IMR-90 (cell line): ENCODE measurements at regions not wholly inside any gene's neighbourhood (a gene's known extent, or its start where the extent isn't known, plus 50 kb on each side); places are given as distances from the start of the nearest gene placed in this dataset.

Experiments
- ATAC-seq: fragments of 200-7000 bp; cut with Tn5 transposase; 2 replicates; pipeline ENCODE4 v1.9.1; 2020; ENCODE audit warnings: low read depth, mild to moderate bottlenecking, moderate library complexity
- BruUV-seq: library from RNA; stranded (reverse); fragments of 400-500 nt; replicated peaks from 2 replicates; lab custom pipeline; 2021; lab: Mats Ljungman, UMichigan
- CTCF ChIA-PET: fragments of 300-600 bp; formaldehyde crosslinking; extraction: SDS; loops from one replicate; lab custom pipeline; 2021; ENCODE audit warnings: antibody characterized with exemption; lab: Yijun Ruan, JAX
- POLR2A ChIA-PET: fragments of 300-600 bp; sonication (Branson Sonifier 250); formaldehyde crosslinking; loops from one replicate; lab custom pipeline; 2022; ENCODE audit warnings: antibody characterized with exemption; ENCODE audit not compliant: unreplicated experiment; lab: Charles Lee
- DNase-seq: peaks from one replicate; pipeline ENCODE4 v3.0.0; 2013
- H2AFZ ChIP-seq: replicated peaks from 2 replicates; pipeline ENCODE3; 2013; ENCODE audit warnings: low read length, mild to moderate bottlenecking; ENCODE audit not compliant: poor library complexity
- H2AK5ac ChIP-seq: 2 replicates; pipeline ENCODE4 v1.6.1; 2013; ENCODE audit warnings: low read depth, low read length, inconsistent platforms
- H2AK9ac ChIP-seq: replicated peaks from 2 replicates; pipeline ENCODE3; 2013; ENCODE audit warnings: mild to moderate bottlenecking, low read depth, low read length, moderate library complexity; ENCODE audit not compliant: poor library complexity
- H2BK120ac ChIP-seq: 2 replicates; pipeline ENCODE4 v1.6.1; 2013; ENCODE audit warnings: low read depth, low read length, inconsistent platforms
- H2BK15ac ChIP-seq: 3 replicates; pipeline ENCODE4 v1.6.1; 2013; ENCODE audit warnings: low read depth, low read length, inconsistent platforms
- H2BK20ac ChIP-seq: 2 replicates; pipeline ENCODE4 v1.6.1; 2013; ENCODE audit warnings: low read depth, mild to moderate bottlenecking, inconsistent platforms, low read length, moderate library complexity
- H2BK5ac ChIP-seq: 2 replicates; pipeline ENCODE4 v1.6.1; 2013; ENCODE audit warnings: mild to moderate bottlenecking, low read depth, low read length, inconsistent platforms; ENCODE audit not compliant: poor library complexity, severe bottlenecking
- H3K14ac ChIP-seq: replicated peaks from 2 replicates; pipeline ENCODE4 v1.6.1; 2013; ENCODE audit warnings: low read depth, low read length, inconsistent platforms
- H3K18ac ChIP-seq: 2 replicates; pipeline ENCODE4 v1.6.1; 2013; ENCODE audit warnings: low read depth, low read length, control low read depth
- H3K23ac ChIP-seq: 2 replicates; pipeline ENCODE4 v1.6.1; 2013; ENCODE audit warnings: low read depth, low read length, inconsistent platforms
- H3K27ac ChIP-seq: 2 replicates; pipeline ENCODE4 v1.5.1; 2013; ENCODE audit warnings: mild to moderate bottlenecking, control low read depth, low read length; ENCODE audit not compliant: insufficient read depth
- H3K27me3 ChIP-seq: 2 replicates; pipeline ENCODE4 v1.6.1; 2013; ENCODE audit warnings: low read length; ENCODE audit not compliant: control insufficient read depth, insufficient read depth
- H3K36me3 ChIP-seq: 2 replicates; pipeline ENCODE4 v1.6.1; 2013; ENCODE audit warnings: low read length, mixed read lengths; ENCODE audit not compliant: control insufficient read depth, insufficient read depth
- H3K4ac ChIP-seq: 2 replicates; pipeline ENCODE4 v1.6.1; 2013; ENCODE audit warnings: low read depth, low read length, inconsistent platforms
- H3K4me1 ChIP-seq: 2 replicates; pipeline ENCODE4 v1.6.1; 2013; ENCODE audit warnings: low read length, mixed read lengths; ENCODE audit not compliant: control insufficient read depth, insufficient read depth
- H3K4me2 ChIP-seq: 2 replicates; pipeline ENCODE4 v1.6.1; 2013; ENCODE audit warnings: low read depth, mild to moderate bottlenecking, control low read depth, low read length, moderate library complexity
- H3K4me3 ChIP-seq: 2 replicates; pipeline ENCODE4 v1.5.1; 2013; ENCODE audit warnings: low read depth, mild to moderate bottlenecking, control low read depth, low read length, moderate library complexity; ENCODE audit not compliant: insufficient read depth
- H3K56ac ChIP-seq: 2 replicates; pipeline ENCODE4 v1.6.1; 2013; ENCODE audit warnings: low read length, inconsistent platforms; ENCODE audit not compliant: insufficient read depth; ENCODE audit errors: extremely low read depth
- H3K79me1 ChIP-seq, 2 experiments: 2 replicates each; pipeline ENCODE4 v1.6.1; 2013; ENCODE audit warnings: low read length in 2 of 2, inconsistent platforms in 1 of 2, low read depth in 1 of 2
- H3K9ac ChIP-seq: 2 replicates; pipeline ENCODE4 v1.6.1; 2013; ENCODE audit warnings: low read depth, low read length, control low read depth
- H3K9me1 ChIP-seq: 2 replicates; pipeline ENCODE4 v1.6.1; 2013; ENCODE audit warnings: low read length, inconsistent platforms; ENCODE audit not compliant: insufficient read depth
- H3K9me3 ChIP-seq: 2 replicates; pipeline ENCODE4 v1.6.1; 2013; ENCODE audit warnings: low read length; ENCODE audit not compliant: control insufficient read depth, insufficient read depth
- H4K20me1 ChIP-seq: 2 replicates; pipeline ENCODE4 v1.6.1; 2013; ENCODE audit warnings: low read length, inconsistent platforms; ENCODE audit not compliant: insufficient read depth
- H4K5ac ChIP-seq: 2 replicates; pipeline ENCODE4 v1.6.1; 2013; ENCODE audit warnings: mild to moderate bottlenecking, low read depth, low read length, control low read depth
- H4K8ac ChIP-seq, 2 experiments: 2 replicates each; pipeline ENCODE4 v1.6.1; 2013; ENCODE audit warnings: low read depth in 2 of 2, low read length in 2 of 2, control low read depth in 1 of 2, inconsistent platforms in 1 of 2
- H4K91ac ChIP-seq: 2 replicates; pipeline ENCODE4 v1.6.1; 2013; ENCODE audit warnings: low read depth, low read length, inconsistent platforms; ENCODE audit not compliant: insufficient read depth
- BHLHE40 ChIP-seq: fragments of 150-350 bp; IDR thresholded peaks from 2 replicates; pipeline ENCODE4 v1.6.1; 2016; ENCODE audit warnings: mild to moderate bottlenecking, low read depth, low read length
- CEBPB ChIP-seq: IDR thresholded peaks from 2 replicates; pipeline ENCODE4 v1.6.1; 2012; ENCODE audit warnings: low read depth, low read length, improper control_type of control experiment
- CHD1 ChIP-seq: IDR thresholded peaks from 2 replicates; pipeline ENCODE4 v1.6.1; 2012; ENCODE audit warnings: low read depth, low read length, improper control_type of control experiment
- CTCF ChIP-seq: conservative IDR thresholded peaks from 2 replicates; pipeline ENCODE4 v1.5.1; 2012; ENCODE audit warnings: mild to moderate bottlenecking, low read depth, low read length, improper control_type of control experiment
- ELK1 ChIP-seq: fragments of 150-350 bp; IDR thresholded peaks from 2 replicates; pipeline ENCODE4 v1.6.1; 2016; ENCODE audit warnings: low read depth, mild to moderate bottlenecking, low read length, moderate library complexity, borderline replicate concordance
- FOS ChIP-seq: fragments of 150-350 bp; IDR thresholded peaks from 2 replicates; pipeline ENCODE4 v1.6.1; 2016; ENCODE audit warnings: low read depth, low read length
- MAFK ChIP-seq: IDR thresholded peaks from 2 replicates; pipeline ENCODE4 v1.6.1; 2012; ENCODE audit warnings: low read depth, low read length, improper control_type of control experiment
- MAZ ChIP-seq: IDR thresholded peaks from 2 replicates; pipeline ENCODE4 v1.6.1; 2012; ENCODE audit warnings: low read depth, mild to moderate bottlenecking, low read length, improper control_type of control experiment, moderate library complexity, borderline replicate concordance
- MXI1 ChIP-seq: IDR thresholded peaks from 2 replicates; pipeline ENCODE4 v1.6.1; 2012; ENCODE audit warnings: low read depth, mild to moderate bottlenecking, low read length, moderate library complexity, borderline replicate concordance
- NFE2L2 ChIP-seq: fragments of 150-350 bp; IDR thresholded peaks from 2 replicates; pipeline ENCODE4 v1.6.1; 2016; ENCODE audit warnings: low read depth, mild to moderate bottlenecking, low read length
- POLR2A ChIP-seq: IDR thresholded peaks from 2 replicates; pipeline ENCODE4 v1.6.1; 2012; ENCODE audit warnings: mild to moderate bottlenecking, low read depth, low read length
- RAD21 ChIP-seq: IDR thresholded peaks from 2 replicates; pipeline ENCODE4 v1.6.1; 2012; ENCODE audit warnings: low read length, improper control_type of control experiment
- RCOR1 ChIP-seq: IDR thresholded peaks from 2 replicates; pipeline ENCODE4 v1.6.1; 2012; ENCODE audit warnings: mild to moderate bottlenecking, low read length, improper control_type of control experiment; ENCODE audit not compliant: insufficient replicate concordance
- RFX5 ChIP-seq: IDR thresholded peaks from 2 replicates; pipeline ENCODE4 v1.8.0; 2012; ENCODE audit warnings: low read depth, mild to moderate bottlenecking, low read length, moderate library complexity
- SMC3 ChIP-seq: fragments of 150-350 bp; IDR thresholded peaks from 2 replicates; pipeline ENCODE4 v1.6.1; 2016; ENCODE audit warnings: low read depth, mild to moderate bottlenecking, antibody characterized with exemption, low read length, moderate library complexity
- USF2 ChIP-seq: fragments of 150-350 bp; IDR thresholded peaks from 2 replicates; pipeline ENCODE4 v1.6.1; 2017; ENCODE audit warnings: mild to moderate bottlenecking, antibody characterized with exemption, low read length, low read depth
- WGBS, 2 experiments: methylation state at CpG; one replicate each; pipeline versions ENCODE4 v1.1.5 to v1.1.7; 2013; ENCODE audit warnings: missing lambda C conversion rate in 2 of 2; ENCODE audit not compliant: insufficient read length in 1 of 2; ENCODE audit errors: extremely low coverage in 2 of 2; 5-methylcytosine and 5-hydroxymethylcytosine counted together
- dilution Hi-C: fragments of 300-500 bp; cut with HindIII; formaldehyde crosslinking; loops from one replicate; pipeline ENCODE4 v1.14.3; 2018; ENCODE audit warnings: low sequenced_read_pairs; ENCODE audit not compliant: unreplicated experiment
- in situ Hi-C: fragments of 300-500 bp; cut with MboI; formaldehyde crosslinking; loops from 3 replicates; pipeline ENCODE4 v1.14.3; 2019; ENCODE audit warnings: low sequenced_read_pairs, inconsistent platforms, mixed read lengths
- intact Hi-C: fragments of 100-400 bp; cut with micrococcal nuclease; formaldehyde crosslinking; loops from 2 replicates; pipeline ENCODE4 v1.10.0; 2022

- H2AK9ac ChIP-seq = no peak overlapping the region
- H3K4me1 ChIP-seq = no peaks in the 10 kb centered on the region
- no TSS peak for BruUV-seq
- H2AFZ ChIP-seq = no peak overlapping the region
- no CpG with 5 or more reads among the region's 1 CpG for WGBS, 2 experiments
- H3K9me1 ChIP-seq = no peaks in the 10 kb centered on the region
- ChIA-PET CTCF (interaction anchor here (0.6 kb wide), 1 partner anchor 40 kb away, joined by 3 read pairs; no protein-coding TSS in a partner anchor), POLR2A (no interaction called here)
- H3K27me3 ChIP-seq = peaks cover 10% of the 10 kb centered on the region
- no peak overlapping the region for H4K91ac ChIP-seq
- TF ChIP-seq CHD1 = no peak
- TF ChIP-seq CTCF = no peak
- TF ChIP-seq BHLHE40 = no peak
- TF ChIP-seq FOS = no peak
- TF ChIP-seq NFE2L2 = no peak
- no peak for TF ChIP-seq MAZ
- no peak for TF ChIP-seq ELK1
- no peak for TF ChIP-seq CEBPB
- TF ChIP-seq RAD21 = no peak
- no peak for TF ChIP-seq RFX5
- no peak for TF ChIP-seq SMC3
- no peak for TF ChIP-seq USF2
- TF ChIP-seq MXI1 = no peak
- TF ChIP-seq RCOR1 = no peak
- no peak for TF ChIP-seq MAFK
- TF ChIP-seq POLR2A = no peak
- H3K36me3 ChIP-seq = no peaks in the 10 kb centered on the region
- no peak overlapping the region for H3K9ac ChIP-seq
- no peak overlapping the region for H2AK5ac ChIP-seq
- no peaks in the 10 kb centered on the region; the same call in 1 of the 2 replicates for H3K9me3 ChIP-seq
- no peak overlapping the region for H3K56ac ChIP-seq
- ATAC-seq (no peak), DNase-seq (no peak)
- H2BK5ac ChIP-seq = no peak overlapping the region
- H3K23ac ChIP-seq = no peak overlapping the region
- no peak overlapping the region for H3K27ac ChIP-seq
- in situ Hi-C loops = no loop called here
- H3K14ac ChIP-seq = no peak overlapping the region
- H2BK120ac ChIP-seq = no peak overlapping the region
- no peak overlapping the region for H3K4me3 ChIP-seq
- H4K5ac ChIP-seq = no peak overlapping the region
- no peak overlapping the region for H2BK15ac ChIP-seq
- no peak overlapping the region for H3K4ac ChIP-seq
- dilution Hi-C loops = no loop called here
- no peak overlapping the region for H2BK20ac ChIP-seq
- no peak overlapping the region for H3K18ac ChIP-seq
- H4K20me1 ChIP-seq = no peaks in the 10 kb centered on the region
- intact Hi-C loops = no loop called here
- H3K79me1 ChIP-seq = no peaks in the 10 kb centered on the region
- no peak overlapping the region for H4K8ac ChIP-seq
- no peak overlapping the region for H3K4me2 ChIP-seq
Observed at GRCh38 chr5:13519131-13519530, 425.4 kb downstream of the DNAH5 start.
